Renal pelvis (tissue), 1 donor: ENCODE measurements at regions not wholly inside any gene's neighbourhood (a gene's known extent, or its start where the extent isn't known, plus 50 kb on each side); places are given as distances from the start of the nearest gene placed in this dataset.

Experiments
- DNase-seq: peaks from one replicate; pipeline ENCODE4 v3.0.0-alpha.2; 2013

GRCh38 chr7:68642727-68643126 lies 955.5 kb upstream of the AUTS2 start:
- no peak for DNase-seq

DNA sequence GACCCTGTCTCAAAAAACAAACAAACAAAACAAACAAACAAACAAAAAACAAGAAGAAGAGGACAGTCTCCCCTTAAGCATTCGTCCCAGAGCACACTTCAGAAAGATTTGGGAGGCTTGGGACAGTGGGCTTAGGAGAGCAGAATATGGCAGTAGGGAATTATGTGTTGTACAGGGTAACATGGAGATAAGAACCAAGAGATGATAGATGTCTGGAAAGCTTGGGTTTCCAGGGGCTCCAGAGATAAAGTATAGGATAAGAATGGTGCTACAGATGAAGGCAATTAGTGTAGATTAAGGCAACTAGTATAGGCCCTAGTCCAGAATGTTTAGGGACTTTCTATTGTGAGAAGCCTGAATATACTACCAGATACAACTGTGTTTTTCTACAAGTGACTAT lies 934.9 kb upstream of the AUTS2 start:
- no peak for DNase-seq

DNA sequence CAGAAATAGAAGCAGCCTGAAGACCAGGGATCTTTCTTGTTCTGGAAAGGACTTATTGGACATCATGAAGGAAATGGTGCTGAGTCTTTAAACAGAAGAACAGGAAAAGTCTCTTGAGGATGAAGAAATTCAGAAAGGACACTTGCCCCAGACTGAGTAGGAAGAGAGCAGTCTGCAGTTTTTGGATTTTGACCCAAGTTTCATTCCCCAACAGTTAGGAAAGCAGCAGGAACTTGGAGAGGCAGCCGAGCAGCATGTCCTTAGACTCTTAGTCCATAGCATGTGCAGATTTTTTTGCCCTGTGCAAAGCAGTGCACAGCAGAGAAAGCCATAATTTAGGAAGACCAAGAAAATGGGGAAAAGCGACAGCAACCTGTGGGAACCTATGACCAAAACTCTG lies 927.2 kb upstream of the AUTS2 start:
- DNase-seq: no peak

GRCh38 chr7:68671671-68672070 lies 926.6 kb upstream of the AUTS2 start:
- no peak for DNase-seq

- no peak for DNase-seq
Observed at GRCh38 chr7:68674826-68675225, 923.4 kb upstream of the AUTS2 start.

GRCh38 chr7:68676813-68677535 lies 921.3 kb upstream of the AUTS2 start:
- DNase-seq: no peak

GRCh38 chr7:68678196-68678595 lies 920.1 kb upstream of the AUTS2 start:
- DNase-seq: no peak

- DNase-seq: no peak
Observed at GRCh38 chr7:68679459-68680234, 918.6 kb upstream of the AUTS2 start.

- no peak for DNase-seq
Observed at GRCh38 chr7:68680235-68680872, 917.9 kb upstream of the AUTS2 start.

DNA sequence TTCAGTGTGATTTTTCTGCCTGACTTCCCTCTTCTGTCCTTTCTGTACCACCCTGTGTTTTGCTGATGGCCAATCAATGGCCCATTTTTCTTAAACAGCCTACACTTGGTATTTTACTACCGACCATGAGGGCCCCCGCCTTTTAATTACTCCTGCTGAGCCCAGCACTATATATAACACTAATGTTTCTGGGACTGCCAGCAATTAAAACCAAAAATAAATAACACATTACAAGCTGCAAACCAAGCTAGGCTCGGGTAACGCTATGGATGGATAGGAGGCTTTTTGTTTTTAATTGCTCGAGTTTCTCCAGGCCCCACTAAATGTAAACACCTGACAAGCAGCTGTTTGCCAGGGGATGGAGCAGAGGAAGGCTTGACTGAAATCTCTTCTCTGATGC lies 915.4 kb upstream of the AUTS2 start:
- DNase-seq: peak; percentile 60

GRCh38 chr7:68684246-68684839 lies 913.9 kb upstream of the AUTS2 start:
- DNase-seq: no peak

GRCh38 chr7:68684996-68685395 lies 913.3 kb upstream of the AUTS2 start:
- DNase-seq: no peak

- no peak for DNase-seq
Observed at GRCh38 chr7:68688416-68689086, 909.7 kb upstream of the AUTS2 start.

DNA sequence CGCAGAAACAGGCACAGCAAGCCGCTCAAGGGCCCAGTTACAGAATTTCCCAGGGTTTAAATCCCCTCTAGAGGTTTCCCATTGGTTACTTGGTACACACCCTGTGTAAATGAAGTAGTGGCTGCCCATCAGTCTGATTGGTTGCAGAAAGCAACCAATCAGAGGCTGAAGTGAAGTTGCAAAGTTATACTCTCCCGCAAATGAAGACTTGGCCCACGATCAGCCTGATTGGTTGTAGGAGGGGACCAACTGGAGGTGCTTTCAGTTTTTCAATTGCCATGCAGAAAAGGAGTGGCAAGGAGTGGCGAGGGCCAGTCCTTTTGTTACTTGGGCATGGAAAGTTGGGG lies 909.2 kb upstream of the AUTS2 start:
- no peak for DNase-seq

DNA sequence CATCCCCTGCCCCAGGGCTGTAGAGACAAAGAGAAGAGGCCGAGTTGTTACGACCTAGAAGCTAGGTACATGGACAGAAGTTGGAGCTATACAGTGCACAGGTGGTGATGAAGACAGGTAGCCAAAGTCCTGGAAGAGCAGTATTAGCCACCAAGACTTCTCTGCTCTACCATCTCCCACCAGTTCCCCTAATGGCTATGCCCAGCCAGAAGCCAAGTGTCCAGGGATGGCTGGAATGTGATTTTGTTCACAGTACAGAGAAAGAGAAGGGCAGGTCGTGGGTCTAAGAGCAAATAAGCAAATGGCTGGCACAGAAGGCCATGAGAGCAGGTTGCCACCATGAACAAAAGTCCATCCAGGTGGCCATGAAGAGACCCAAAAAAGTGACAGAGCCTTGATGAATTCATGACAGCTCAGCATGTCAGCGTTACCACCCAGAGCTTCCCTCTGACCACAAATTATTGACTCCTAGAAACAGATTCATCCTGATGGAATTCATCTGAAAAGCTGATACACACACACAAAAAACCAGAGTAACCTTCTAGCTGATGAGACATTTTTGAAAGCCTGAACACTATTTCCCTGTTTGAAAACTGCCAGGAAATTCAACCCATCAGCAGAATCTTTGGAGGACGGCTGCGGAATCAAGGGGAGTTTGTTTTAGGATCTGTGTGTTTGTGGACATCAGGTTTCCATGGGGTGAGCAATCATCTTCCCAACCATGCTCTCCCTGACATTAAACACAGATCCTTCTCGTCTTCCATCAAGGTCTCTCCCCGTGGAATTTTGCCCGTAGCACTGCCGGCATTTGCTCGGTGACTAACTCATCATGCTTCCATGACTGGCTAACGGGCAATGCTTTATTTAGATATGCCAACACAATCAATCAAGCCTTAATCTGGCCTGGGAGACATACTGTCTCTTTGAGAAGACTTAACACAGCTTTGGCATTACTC lies 906.7 kb upstream of the AUTS2 start:
- no peak for DNase-seq

DNA sequence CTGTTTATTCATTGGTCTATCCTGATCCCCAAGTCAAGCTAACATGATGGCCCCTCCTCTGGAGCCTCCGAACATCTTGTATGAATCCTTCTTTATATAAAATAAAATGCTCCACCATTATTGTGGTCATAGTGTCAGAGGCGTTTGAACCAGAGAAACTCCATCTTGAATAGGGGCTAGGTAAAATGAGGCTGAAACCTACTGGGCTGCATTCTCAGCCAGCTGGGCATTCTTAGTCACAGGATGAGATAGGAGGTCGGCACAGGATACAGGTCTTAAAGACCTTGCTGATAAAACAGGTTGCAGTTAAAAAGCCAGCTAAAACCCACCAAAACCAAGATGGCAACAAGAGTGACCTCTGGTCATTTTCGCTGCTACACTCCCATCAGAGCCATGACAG lies 905.8 kb upstream of the AUTS2 start:
- DNase-seq: no peak

- no peak for DNase-seq
Observed at GRCh38 chr7:68694656-68695055, 903.6 kb upstream of the AUTS2 start.

DNA sequence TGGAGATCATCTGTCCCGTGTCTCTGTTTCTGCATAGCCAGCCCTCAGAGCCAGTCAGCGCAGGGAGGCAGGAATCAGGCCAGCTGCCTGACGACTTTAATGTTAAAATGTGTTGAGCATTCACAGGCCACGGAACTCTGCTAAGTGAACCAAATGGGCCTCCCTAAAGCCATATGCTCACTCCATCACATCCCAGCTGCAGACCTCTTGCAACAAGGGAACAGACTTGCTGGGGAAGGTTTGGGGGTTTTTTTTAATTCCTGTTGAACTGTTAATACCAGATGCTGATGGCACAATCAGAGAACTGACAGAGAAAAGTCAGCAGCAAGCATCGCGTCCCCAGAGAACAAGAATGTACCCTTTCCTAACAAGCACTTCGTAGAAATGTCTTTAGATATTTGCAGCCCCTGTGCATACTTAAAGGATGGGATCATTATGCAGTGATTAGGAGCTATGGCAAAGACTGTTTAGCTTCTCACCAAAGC lies 900.4 kb upstream of the AUTS2 start:
- no peak for DNase-seq

GRCh38 chr7:68699090-68699711 lies 899.1 kb upstream of the AUTS2 start:
- no peak for DNase-seq

DNA sequence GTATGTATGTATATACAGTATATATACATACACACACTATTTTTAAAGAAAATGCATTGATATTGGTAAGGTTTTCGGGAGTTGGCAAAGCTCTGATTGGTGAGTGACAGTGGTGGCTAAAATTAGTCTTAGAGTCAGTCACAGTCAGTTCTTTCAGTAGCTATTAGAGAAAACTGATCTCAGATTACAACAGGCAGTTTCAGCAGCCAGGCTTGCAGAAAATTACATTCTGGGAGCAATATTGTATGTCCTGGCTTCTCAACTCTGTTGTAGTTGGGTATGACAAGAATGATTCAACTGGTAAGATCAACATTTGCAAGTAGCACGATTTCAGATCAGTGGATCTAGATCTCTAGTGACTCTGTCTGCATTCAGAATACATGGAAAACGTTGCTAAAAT lies 897.9 kb upstream of the AUTS2 start:
- DNase-seq: no peak
